SH-SY5Y (cell line): ENCODE measurements at regions not wholly inside any gene's neighbourhood (a gene's known extent, or its start where the extent isn't known, plus 50 kb on each side); places are given as distances from the start of the nearest gene placed in this dataset.

Experiments used
- GATA2 ChIP-seq: IDR thresholded peaks from 2 replicates; pipeline ENCODE4 v1.6.1; 2011; ENCODE audit warnings: mild to moderate bottlenecking, low read depth, low read length
- GATA3 ChIP-seq: IDR thresholded peaks from 2 replicates; pipeline ENCODE4 v1.6.1; 2011; ENCODE audit warnings: low read depth, mild to moderate bottlenecking, low read length, moderate library complexity

- no peak for TF ChIP-seq GATA3
- TF ChIP-seq GATA2, result no peak
Measured at GRCh38 chr2:143953451-143954030, 566.4 kb downstream of the ZEB2 start.
